Femur (tissue), 1 donor: ENCODE measurements at regions not wholly inside any gene's neighbourhood (a gene's known extent, or its start where the extent isn't known, plus 50 kb on each side); places are given as distances from the start of the nearest gene placed in this dataset.

Source experiments
- DNase-seq: peaks from one replicate; pipeline ENCODE4 v3.0.0-alpha.2; 2017

- no peak for DNase-seq
Observed at GRCh38 chr4:33134366-33134765, 2414.2 kb downstream of the PCDH7 start.

DNA sequence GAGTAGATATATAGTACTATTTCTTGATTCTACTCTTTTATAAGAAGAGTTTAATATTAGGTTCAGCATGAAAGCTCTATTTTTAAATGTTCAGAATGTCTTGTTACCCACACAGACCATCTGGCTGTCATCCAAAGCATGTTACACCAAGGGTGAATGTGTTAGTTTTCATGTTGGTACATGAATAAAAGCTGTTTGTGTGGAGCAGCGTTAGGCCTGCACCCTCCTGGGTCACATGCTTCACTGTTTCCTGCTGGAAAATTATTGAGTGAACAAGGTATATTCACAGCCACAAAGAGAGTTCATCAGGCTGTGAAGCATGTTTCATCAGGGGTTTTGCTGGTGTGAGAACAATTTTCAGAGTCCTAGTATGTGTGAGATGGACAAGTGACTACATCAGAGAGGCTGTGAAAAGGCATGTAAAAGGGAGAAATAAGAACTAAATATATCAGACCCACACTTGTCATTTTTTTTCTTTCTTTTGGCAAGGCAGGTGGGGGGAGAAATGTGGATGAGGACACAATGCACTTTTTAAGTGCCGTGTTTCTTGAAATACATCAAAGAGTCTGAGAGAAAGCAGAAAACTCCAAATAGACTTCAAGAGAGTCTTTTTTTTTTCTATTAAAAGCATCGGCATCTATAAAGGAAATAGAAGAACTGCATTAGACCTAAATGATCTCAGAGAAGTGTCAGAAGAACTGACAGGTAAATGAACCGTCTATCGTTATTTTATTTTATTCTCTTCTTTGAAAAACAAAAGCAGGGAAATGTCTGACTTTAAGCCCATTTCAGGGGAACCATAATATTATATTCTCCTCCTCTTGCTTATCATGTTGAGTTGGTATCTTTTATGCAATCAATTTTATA, 2429.7 kb downstream of the PCDH7 start:
- DNase-seq, result no peak

GRCh38 chr4:33150525-33150910, 2430.3 kb downstream of the PCDH7 start:
- DNase-seq, result no peak

- no peak for DNase-seq
Observed at GRCh38 chr4:33160126-33160525, 2440.0 kb downstream of the PCDH7 start.

GRCh38 chr4:33161202-33161601, 2441.0 kb downstream of the PCDH7 start:
- DNase-seq, result no peak

- DNase-seq, result no peak
Observed at GRCh38 chr4:33162122-33162521, 2442.0 kb downstream of the PCDH7 start.

DNA sequence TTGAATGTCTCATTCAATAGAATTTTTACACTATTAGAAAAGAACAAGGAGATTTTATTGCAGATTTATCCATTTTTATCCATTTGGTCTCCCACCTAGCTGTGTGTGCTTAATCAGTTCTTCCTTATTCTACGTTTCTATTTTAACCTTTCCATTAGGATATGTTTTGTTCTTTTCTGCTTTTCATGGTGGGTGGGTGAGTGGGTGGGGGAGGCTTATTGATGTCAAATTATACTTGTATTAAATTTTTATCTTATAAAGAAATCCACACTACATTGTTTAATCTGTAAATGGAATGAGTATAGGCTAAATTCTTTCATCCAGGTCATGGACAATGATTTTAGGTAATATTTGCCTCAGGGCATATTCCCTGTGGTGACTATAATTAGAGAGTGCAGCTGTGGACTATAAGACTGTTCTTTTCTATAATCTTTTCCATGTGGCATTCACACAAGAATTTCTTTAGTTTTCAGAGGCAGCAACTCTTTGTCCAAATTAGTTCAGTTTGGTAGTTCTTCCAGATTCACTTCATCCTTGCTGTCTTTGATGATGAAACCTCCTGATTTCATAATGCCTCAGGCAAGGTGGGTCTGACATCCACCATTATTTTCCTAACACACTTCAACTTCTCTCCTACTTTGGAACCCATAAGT, 2451.8 kb downstream of the PCDH7 start:
- DNase-seq, result no peak

DNA sequence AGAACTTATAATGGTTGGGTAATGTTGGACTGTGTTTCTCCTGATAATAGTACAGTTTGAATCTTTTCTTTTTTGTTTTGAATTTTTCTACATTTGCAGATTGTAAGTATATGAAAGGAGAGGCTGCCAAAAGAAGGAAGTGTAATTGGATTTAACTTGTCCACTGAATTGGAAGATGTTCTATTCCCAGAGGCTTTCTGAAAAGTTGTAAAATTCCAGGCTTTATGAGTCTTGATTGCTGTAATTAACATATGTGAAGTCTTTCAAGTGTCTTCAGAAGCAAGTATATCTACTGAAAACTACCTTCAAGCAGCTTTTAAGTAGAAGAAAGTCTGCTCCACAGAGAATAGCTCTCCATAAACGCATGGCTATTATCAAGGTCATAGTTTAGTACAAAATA, 2456.4 kb downstream of the PCDH7 start:
- no peak for DNase-seq

GRCh38 chr4:33184657-33185290, 2464.6 kb downstream of the PCDH7 start:
- DNase-seq, result no peak

GRCh38 chr4:33187035-33187434, 2466.9 kb downstream of the PCDH7 start:
- DNase-seq, result no peak

- DNase-seq, result no peak
Observed at GRCh38 chr4:33188733-33189132, 2468.6 kb downstream of the PCDH7 start.

- no peak for DNase-seq
Observed at GRCh38 chr4:33189169-33189568, 2469.0 kb downstream of the PCDH7 start.

DNA sequence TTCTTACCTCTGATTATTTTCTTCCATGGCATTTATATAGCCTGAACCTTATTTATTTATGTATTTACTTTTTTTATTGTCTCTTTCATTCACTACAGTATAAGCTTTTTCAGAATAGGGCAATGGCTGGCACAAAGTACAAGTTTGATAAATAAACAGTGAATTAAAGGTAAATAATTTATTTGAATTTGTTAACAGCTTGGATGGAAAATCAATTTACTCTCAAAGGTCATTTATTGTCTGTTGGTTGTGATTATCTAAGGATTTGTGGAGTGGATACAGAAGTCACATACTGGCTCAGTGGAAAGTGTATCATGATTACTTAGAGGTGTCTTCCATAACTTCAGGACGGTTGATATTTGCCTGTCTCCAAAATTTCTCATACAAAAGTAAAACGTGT, 2472.9 kb downstream of the PCDH7 start:
- DNase-seq, result no peak

- no peak for DNase-seq
Observed at GRCh38 chr4:33200377-33200776, 2480.2 kb downstream of the PCDH7 start.

DNA sequence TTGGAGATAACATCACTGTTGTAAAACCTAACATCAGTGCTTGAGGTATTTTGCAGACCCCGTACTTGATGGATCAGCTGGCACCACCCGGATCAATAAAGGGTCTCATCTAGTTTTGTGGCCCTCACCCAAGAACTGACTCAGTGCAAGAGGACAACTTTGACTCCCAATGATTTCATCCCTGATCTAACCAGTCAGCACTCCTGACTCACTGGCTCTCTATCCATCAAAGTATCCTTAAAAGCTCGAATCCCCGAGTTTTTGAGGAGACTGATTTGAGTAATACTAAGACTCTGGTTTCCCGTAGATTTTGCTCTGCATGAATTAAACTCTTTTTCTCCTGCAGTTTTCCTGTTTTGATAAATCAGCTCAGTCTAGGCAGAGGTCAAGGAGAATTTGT, 2498.1 kb downstream of the PCDH7 start:
- no peak for DNase-seq

DNA sequence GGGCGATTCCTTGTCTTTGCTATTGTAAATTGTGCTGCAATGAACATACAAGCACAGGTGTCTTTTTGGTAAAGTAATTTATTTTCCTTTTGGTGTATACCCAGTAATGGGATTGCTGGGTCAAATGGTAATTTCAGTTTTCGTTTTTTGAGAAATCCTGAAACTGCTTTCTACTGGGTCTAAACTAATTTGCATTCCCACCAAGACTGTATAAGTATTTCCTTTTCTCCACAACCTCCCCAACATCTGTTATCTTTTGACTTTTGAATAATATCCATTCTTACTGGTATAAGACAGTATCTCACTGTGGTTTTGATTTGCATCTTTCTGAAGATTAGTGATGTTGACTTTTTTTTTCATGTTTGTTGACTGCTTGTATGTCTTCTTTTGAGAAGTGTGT, 2506.0 kb downstream of the PCDH7 start:
- DNase-seq, result no peak

GRCh38 chr4:33226783-33227182, 2506.6 kb downstream of the PCDH7 start:
- DNase-seq, result no peak

- DNase-seq, result no peak
Observed at GRCh38 chr4:33255094-33255493, 2534.9 kb downstream of the PCDH7 start.

- no peak for DNase-seq
Observed at GRCh38 chr4:33255507-33255906, 2535.3 kb downstream of the PCDH7 start.

DNA sequence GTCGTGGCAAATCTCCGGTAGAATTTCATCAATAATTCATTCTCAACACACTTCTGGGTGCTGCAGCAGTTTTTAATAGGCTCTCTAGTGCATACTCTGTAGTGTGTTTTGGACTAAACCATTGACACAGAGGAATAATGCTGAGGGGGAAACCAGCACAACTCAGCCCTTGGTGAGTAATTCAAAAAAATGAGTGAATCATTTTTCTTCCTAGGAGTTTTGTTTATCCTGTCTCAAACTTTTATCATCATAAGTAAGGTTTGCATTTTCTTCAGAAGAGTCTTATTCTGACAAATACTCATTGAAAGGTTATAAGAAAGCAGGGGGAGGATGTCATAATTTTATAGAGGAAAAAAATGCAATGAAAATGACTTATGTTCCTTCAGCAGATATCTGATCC, 2542.7 kb downstream of the PCDH7 start:
- no peak for DNase-seq

- DNase-seq, result no peak
Observed at GRCh38 chr4:33268776-33269175, 2548.6 kb downstream of the PCDH7 start.

DNA sequence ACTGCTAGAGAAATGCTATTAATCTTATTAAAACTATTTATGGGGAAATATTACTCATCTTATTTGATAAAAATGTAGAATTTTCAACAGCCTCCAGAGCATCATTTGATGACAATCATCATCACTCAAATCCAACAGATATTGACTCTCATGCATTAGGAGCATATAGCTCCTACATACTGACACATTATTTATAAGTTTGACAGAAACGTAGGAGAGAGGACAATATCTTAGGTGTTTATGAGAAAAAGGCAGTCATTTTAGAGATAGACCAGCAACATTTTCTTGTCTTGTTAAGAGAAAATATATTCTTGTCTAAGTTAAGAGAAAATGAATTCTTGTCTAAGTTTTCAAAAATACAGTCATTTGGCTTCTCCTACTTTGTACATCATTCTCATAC, 2550.2 kb downstream of the PCDH7 start:
- DNase-seq, result no peak

DNA sequence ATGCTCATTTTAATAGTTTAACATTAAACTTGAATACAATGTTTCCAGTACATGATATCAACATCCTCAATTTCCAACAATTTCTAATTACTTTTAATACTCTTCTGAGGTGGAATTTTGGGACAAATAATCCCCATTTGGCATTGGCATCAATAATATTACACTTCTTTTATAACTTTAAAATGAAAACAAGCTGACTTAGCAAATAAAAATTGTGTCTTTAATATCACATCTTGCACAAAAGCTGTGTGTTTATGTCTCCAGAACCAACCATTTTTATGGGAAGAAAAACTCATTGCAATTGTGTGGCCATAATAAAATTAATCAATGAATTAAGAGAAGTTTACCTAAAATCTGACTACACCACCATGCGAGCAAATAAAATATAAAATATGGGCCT, 2552.6 kb downstream of the PCDH7 start:
- no peak for DNase-seq

DNA sequence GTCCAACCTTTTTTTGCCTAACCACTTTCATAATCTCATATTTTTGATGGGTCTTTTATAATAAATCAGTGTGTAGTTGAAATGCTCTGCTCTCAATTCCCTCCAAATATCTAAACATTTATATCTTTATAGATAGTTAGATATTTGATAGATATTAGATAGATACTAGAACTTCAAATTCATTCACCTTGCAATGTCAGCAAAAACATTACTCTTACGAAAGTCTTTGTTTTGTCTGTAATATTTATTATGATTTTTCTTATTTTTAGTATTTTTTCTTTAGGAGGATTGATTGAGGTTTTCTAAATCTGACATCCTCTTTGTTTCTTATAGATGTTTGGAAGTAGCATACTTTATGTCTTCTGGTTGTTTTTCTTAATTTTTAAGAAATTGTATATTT, 2563.6 kb downstream of the PCDH7 start:
- DNase-seq, result no peak
